ENCODE measurements at regions not wholly inside any gene's neighbourhood (a gene's known extent, or its start where the extent isn't known, plus 50 kb on each side); places are given as distances from the start of the nearest gene placed in this dataset.

- H3K27ac ChIP-seq = no peak overlapping the region
- H3K36me3 Mint-ChIP-seq = no peaks in the 10 kb centered on the region
- peaks cover 56% of the 10 kb centered on the region for H3K9me3 Mint-ChIP-seq
- no peaks in the 10 kb centered on the region for H3K4me1 ChIP-seq
- TF ChIP-seq EZH2 (IDR thresholded peaks at IDR 0.05) = no peak
- TF ChIP-seq EZH2phosphoT487 (IDR thresholded peaks at IDR 0.05) = no peak
- TF ChIP-seq CTCF (IDR thresholded peaks at IDR 0.05) = no peak
- H3K27me3 Mint-ChIP-seq (ENCODE audit: insufficient read depth, low read depth) = peaks cover 7% of the 10 kb centered on the region
- H3K4me3 Mint-ChIP-seq = no peak overlapping the region
- H3F3A ChIP-seq (ENCODE audit: low read depth) = no peaks in the 10 kb centered on the region
- H3K79me2 ChIP-seq (ENCODE audit: low read depth) = no peaks in the 10 kb centered on the region
- H3K4me3 ChIP-seq = no peak overlapping the region
- no peak overlapping the region for H3K9ac ChIP-seq
- no peak for DNase-seq (ENCODE audit: low spot score)
- H3K36me3 ChIP-seq = no peaks in the 10 kb centered on the region
- no peaks in the 10 kb centered on the region for H3K4me1 Mint-ChIP-seq
- no peaks in the 10 kb centered on the region for H3K27me3 ChIP-seq
- no peak overlapping the region for H3K27ac Mint-ChIP-seq
- H3K4me2 ChIP-seq = no peak overlapping the region
- H3K9me3 ChIP-seq (ENCODE audit: low read depth) = peaks cover 9% of the 10 kb centered on the region
- no peak overlapping the region for H2AFZ ChIP-seq (replicated peaks)
- H4K20me1 ChIP-seq (ENCODE audit: low read depth) = no peaks in the 10 kb centered on the region
These were observed 112.4 kb downstream of the HTR5A start for GRCh38 chr7:155182406-155182970.

GRCh38 chr7:155183655-155184054 lies 113.5 kb downstream of the HTR5A start:
- Histone ChIP-seq H3K27me3 (no peaks in the 10 kb centered on the region), H4K20me1 (ENCODE audit: low read depth) (no peaks in the 10 kb centered on the region), H3K9ac (no peak overlapping the region), H3K36me3 (no peaks in the 10 kb centered on the region), H3F3A (ENCODE audit: low read depth) (no peaks in the 10 kb centered on the region), H2AFZ (replicated peaks) (no peak overlapping the region), H3K4me1 (no peaks in the 10 kb centered on the region), H3K4me2 (no peak overlapping the region), H3K9me3 (ENCODE audit: low read depth) (peaks cover 9% of the 10 kb centered on the region), H3K79me2 (ENCODE audit: low read depth) (no peaks in the 10 kb centered on the region), H3K27ac (no peak overlapping the region), H3K4me3 (no peak overlapping the region)
- no peak for DNase-seq (ENCODE audit: low spot score)
- H3K27me3 Mint-ChIP-seq (ENCODE audit: insufficient read depth, low read depth) = peaks cover 7% of the 10 kb centered on the region
- H3K4me3 Mint-ChIP-seq = no peak overlapping the region
- no peaks in the 10 kb centered on the region for H3K4me1 Mint-ChIP-seq
- no peak overlapping the region for H3K27ac Mint-ChIP-seq
- peaks cover 56% of the 10 kb centered on the region for H3K9me3 Mint-ChIP-seq
- no peaks in the 10 kb centered on the region for H3K36me3 Mint-ChIP-seq
- no peak for TF ChIP-seq CTCF (IDR thresholded peaks at IDR 0.05)
- no peak for TF ChIP-seq EZH2phosphoT487 (IDR thresholded peaks at IDR 0.05)
- no peak for TF ChIP-seq EZH2 (IDR thresholded peaks at IDR 0.05)

- no peaks in the 10 kb centered on the region for H3K4me1 Mint-ChIP-seq
- H4K20me1 ChIP-seq (ENCODE audit: low read depth) = no peaks in the 10 kb centered on the region
- H3K4me2 ChIP-seq = no peak overlapping the region
- H3K27me3 Mint-ChIP-seq (ENCODE audit: insufficient read depth, low read depth) = peaks cover 9% of the 10 kb centered on the region
- TF ChIP-seq EZH2 (IDR thresholded peaks at IDR 0.05) (no peak), EZH2phosphoT487 (IDR thresholded peaks at IDR 0.05) (no peak), CTCF (IDR thresholded peaks at IDR 0.05) (no peak)
- H3K79me2 ChIP-seq (ENCODE audit: low read depth) = no peaks in the 10 kb centered on the region
- H3K27me3 ChIP-seq = no peaks in the 10 kb centered on the region
- no peak overlapping the region for H3K27ac ChIP-seq
- no peak overlapping the region for H3K4me3 ChIP-seq
- H3K4me1 ChIP-seq = no peaks in the 10 kb centered on the region
- H3K36me3 ChIP-seq = no peaks in the 10 kb centered on the region
- peaks cover 56% of the 10 kb centered on the region for H3K9me3 Mint-ChIP-seq
- H3F3A ChIP-seq (ENCODE audit: low read depth) = no peaks in the 10 kb centered on the region
- no peak overlapping the region for H3K9ac ChIP-seq
- H3K36me3 Mint-ChIP-seq = no peaks in the 10 kb centered on the region
- peak overlapping the region; percentile 47 for H3K4me3 Mint-ChIP-seq
- H2AFZ ChIP-seq (replicated peaks) = no peak overlapping the region
- no peak for DNase-seq (ENCODE audit: low spot score)
- H3K9me3 ChIP-seq (ENCODE audit: low read depth) = peaks cover 9% of the 10 kb centered on the region
- no peak overlapping the region for H3K27ac Mint-ChIP-seq
These were observed 112.8 kb upstream of the INSIG1 start for GRCh38 chr7:155184923-155185322.

Data from neural progenitor cell (in vitro differentiated cells).